ENCODE measurements at regions not wholly inside any gene's neighbourhood (a gene's known extent, or its start where the extent isn't known, plus 50 kb on each side); places are given as distances from the start of the nearest gene placed in this dataset.

- TF ChIP-seq CTCF (IDR thresholded peaks at IDR 0.05) = no peak
- no peaks in the 10 kb centered on the region for H3K36me3 ChIP-seq (replicated peaks in 1 of 2; ENCODE audit: control insufficient read depth in 1 of 2, insufficient read depth in 2 of 2, low read length in 2 of 2)
- WGBS (ENCODE audit: insufficient coverage) = no CpG with 5 or more reads among the region's 4 CpGs
- no peak overlapping the region for H3K4me3 ChIP-seq (replicated peaks in 1 of 3; ENCODE audit: low read depth in 2 of 3, low read length in 3 of 3)
- intact Hi-C loops (cut with micrococcal nuclease) = no loop called here
- no peaks in the 10 kb centered on the region for H3K9me3 ChIP-seq (replicated peaks in 1 of 2; ENCODE audit: control insufficient read depth in 1 of 2, insufficient read depth in 1 of 2, low read length in 2 of 2)
- no peaks in the 10 kb centered on the region for H3K4me1 Mint-ChIP-seq
- no peaks in the 10 kb centered on the region for H3K36me3 Mint-ChIP-seq
- peaks cover 0 to 2% (median 0%) of the 10 kb centered on the region in 7 donors for H3K9me3 Mint-ChIP-seq
- H3K27ac Mint-ChIP-seq = peak overlapping the region in 1 of 7 donors; percentile 33
- H2AFZ ChIP-seq (ENCODE audit: insufficient read depth, low read depth, low read length, poor library complexity, severe bottlenecking) = no peak overlapping the region
- DNase-seq = no peak
- H3K4me3 Mint-ChIP-seq = no peak overlapping the region
- H3K27me3 Mint-ChIP-seq (ENCODE audit: low read depth in 3 of 3) = peaks cover 0 to 3% (median 0%) of the 10 kb centered on the region in 3 donors
- H3K9ac ChIP-seq (ENCODE audit: insufficient read depth, low read length, poor library complexity, severe bottlenecking) = no peak overlapping the region
- H3K4me2 ChIP-seq (replicated peaks; ENCODE audit: extremely low read depth, low read length, poor library complexity, severe bottlenecking) = no peak overlapping the region
- no peaks in the 10 kb centered on the region for H4K20me1 ChIP-seq (ENCODE audit: insufficient read depth, low read length)
- H3K27me3 ChIP-seq (ENCODE audit: control insufficient read depth in 2 of 2, insufficient read depth in 2 of 2, low read length in 2 of 2) = no peaks in the 10 kb centered on the region
- H3K27ac ChIP-seq (ENCODE audit: low read depth in 1 of 2, low read length in 2 of 2) = no peak overlapping the region
- H3K79me2 ChIP-seq (ENCODE audit: insufficient read depth, low read length) = no peaks in the 10 kb centered on the region
- H3K4me1 ChIP-seq (ENCODE audit: control insufficient read depth in 1 of 2, insufficient read depth in 2 of 2, low read length in 2 of 2) = no peaks in the 10 kb centered on the region
These were observed 100.1 kb upstream of the TSC22D2 start for GRCh38 chr3:150308037-150308319.

- no peaks in the 10 kb centered on the region for H3K27me3 ChIP-seq (ENCODE audit: control insufficient read depth in 2 of 2, insufficient read depth in 2 of 2, low read length in 2 of 2)
- H3K9me3 ChIP-seq (replicated peaks in 1 of 2; ENCODE audit: control insufficient read depth in 1 of 2, insufficient read depth in 1 of 2, low read length in 2 of 2) = no peaks in the 10 kb centered on the region
- H4K20me1 ChIP-seq (ENCODE audit: insufficient read depth, low read length) = no peaks in the 10 kb centered on the region
- no peak overlapping the region for H3K4me3 ChIP-seq (replicated peaks in 1 of 3; ENCODE audit: low read depth in 2 of 3, low read length in 3 of 3)
- 93% methylated on average over 4 of the region's 6 CpGs for WGBS (ENCODE audit: insufficient coverage)
- no peak overlapping the region for H2AFZ ChIP-seq (ENCODE audit: insufficient read depth, low read depth, low read length, poor library complexity, severe bottlenecking)
- Mint-ChIP-seq H3K27me3 (ENCODE audit: low read depth in 3 of 3) (peaks cover 0 to 3% (median 0%) of the 10 kb centered on the region in 3 donors), H3K36me3 (no peaks in the 10 kb centered on the region), H3K27ac (peak overlapping the region in 1 of 7 donors; percentile 33), H3K4me1 (no peaks in the 10 kb centered on the region), H3K4me3 (no peak overlapping the region), H3K9me3 (no peaks in the 10 kb centered on the region)
- no peaks in the 10 kb centered on the region for H3K4me1 ChIP-seq (ENCODE audit: control insufficient read depth in 1 of 2, insufficient read depth in 2 of 2, low read length in 2 of 2)
- TF ChIP-seq CTCF (IDR thresholded peaks at IDR 0.05) = no peak
- no peaks in the 10 kb centered on the region for H3K79me2 ChIP-seq (ENCODE audit: insufficient read depth, low read length)
- no peak overlapping the region for H3K9ac ChIP-seq (ENCODE audit: insufficient read depth, low read length, poor library complexity, severe bottlenecking)
- intact Hi-C loops (cut with micrococcal nuclease) = no loop called here
- H3K27ac ChIP-seq (ENCODE audit: low read depth in 1 of 2, low read length in 2 of 2) = no peak overlapping the region
- DNase-seq = no peak
- H3K4me2 ChIP-seq (replicated peaks; ENCODE audit: extremely low read depth, low read length, poor library complexity, severe bottlenecking) = no peak overlapping the region
- H3K36me3 ChIP-seq (replicated peaks in 1 of 2; ENCODE audit: control insufficient read depth in 1 of 2, insufficient read depth in 2 of 2, low read length in 2 of 2) = no peaks in the 10 kb centered on the region
These were observed 100.6 kb upstream of the TSC22D2 start for GRCh38 chr3:150307311-150308036.

All from CD14-positive monocyte (primary cell).